ENCODE measurements at regions not wholly inside any gene's neighbourhood (a gene's known extent, or its start where the extent isn't known, plus 50 kb on each side); places are given as distances from the start of the nearest gene placed in this dataset.
"Not testable (repeated sequence)": the region's sequence is repeated elsewhere in the genome, so short reads cannot be mapped to it uniquely, and the experiment has no call there.

DNA sequence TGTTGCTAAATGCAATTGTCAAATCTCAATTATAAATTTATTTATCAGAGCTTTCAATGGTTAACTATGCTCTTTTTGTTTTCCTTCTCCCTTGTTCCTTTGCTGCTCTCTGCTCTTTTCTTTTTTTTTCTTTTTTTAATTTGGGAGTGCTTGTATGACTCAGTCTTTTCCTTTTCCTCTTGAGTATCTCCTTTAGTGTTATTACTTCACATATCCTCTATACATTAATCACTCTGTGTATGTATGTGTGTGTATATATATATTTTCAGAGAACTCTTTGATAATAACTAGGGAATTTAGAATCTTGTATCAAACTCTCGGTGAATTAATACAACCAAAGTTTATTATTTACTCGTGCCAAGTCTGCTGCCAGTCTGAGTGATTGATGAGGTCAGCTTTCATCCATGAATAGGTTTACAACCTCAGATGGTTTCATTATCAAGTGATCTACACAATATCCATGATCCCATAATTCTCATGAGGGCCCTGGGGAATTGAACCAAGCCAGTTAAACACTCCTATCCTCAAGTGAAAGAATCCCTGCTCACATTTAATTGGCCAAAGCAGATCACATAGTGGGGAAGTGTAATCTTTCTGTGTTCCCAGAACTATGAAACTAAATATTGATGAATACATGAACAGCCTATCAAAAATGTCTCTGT, 743.4 kb upstream of the CNTN5 start:
- no peak for DNase-seq

DNA sequence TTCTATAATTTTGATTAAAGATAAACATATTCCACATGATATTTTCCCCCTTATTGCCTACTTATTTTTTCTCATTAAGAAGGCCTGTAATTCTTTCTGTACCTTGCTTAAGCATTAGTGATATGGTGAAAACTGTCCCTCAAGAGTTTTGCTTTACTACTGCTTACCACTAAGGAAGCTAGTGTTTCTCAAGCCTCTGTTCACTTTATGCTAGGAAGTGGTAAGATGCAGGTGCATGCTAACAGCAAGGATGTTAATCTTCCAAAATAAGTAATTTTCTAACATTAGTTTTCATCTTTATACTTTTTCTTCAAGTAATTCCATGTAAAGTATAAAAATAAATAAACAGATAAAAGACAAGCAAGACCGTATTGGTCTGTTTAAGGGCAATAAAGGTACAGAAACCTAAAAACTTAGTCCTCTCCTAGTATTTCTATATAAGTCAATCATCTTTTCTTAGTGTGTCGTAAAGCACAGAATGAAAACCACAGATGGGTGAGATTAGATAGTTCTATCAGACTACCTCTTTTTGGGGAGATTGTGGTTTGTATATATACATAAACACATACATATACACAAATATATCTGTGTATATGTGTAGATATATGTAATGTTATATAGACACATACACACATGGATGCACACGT, 731.0 kb upstream of the CNTN5 start:
- no peak for DNase-seq

DNA sequence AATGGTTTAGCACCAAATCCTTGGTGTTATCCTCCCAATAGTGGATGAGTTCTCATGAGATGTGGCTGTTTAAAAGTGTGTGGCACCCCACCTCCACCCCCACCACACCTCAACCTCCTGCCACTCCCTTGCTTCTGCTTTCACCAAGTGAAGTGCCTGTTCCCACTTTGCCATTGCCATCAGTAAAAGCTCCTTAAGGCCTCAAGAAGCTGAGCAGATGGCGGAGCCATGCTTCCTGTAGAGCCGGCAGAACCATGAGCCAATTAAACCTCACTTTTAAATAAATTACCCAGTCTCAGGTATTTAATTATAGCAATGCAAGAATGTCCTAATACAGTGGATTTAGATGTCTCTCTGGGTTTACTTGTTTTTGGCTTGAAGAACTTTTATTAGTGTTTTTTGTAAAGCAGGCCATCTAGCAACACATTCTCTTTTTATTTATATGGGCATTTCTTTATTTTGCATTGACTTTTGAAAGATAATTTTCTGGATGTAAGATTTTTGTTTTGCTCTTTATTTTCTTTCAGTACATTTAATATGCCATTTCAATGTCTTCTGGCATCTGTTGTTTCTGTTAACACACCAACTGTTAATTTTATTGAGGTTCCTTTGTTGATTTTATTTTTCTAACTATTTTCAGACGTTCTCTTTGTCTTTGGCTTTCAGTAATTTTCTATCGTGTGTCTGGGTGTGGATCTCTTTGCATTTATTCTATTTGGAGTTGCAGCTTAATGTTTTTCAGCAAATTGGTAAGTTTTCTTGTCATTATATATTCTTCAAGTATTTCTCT, 724.5 kb upstream of the CNTN5 start:
- no peak for DNase-seq

DNA sequence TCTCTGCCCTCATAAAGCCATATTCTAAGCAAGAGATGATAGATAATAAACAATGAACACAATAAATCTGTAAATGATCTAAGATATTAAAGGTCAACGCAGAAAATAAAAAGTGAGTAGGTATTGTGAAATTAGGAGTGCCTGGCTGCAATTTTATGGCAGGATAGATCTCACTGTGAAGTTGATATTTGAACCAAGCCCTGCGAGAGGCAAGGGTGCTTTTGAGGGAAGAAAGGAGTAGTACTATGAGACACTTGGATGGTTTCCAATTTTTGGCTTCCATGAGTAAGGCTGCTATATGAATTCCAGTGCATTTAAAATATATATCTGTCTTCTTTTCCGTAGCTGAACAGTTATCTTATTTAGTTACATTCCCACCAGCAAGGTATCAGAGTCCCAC, 720.0 kb upstream of the CNTN5 start:
- DNase-seq = no peak

DNA sequence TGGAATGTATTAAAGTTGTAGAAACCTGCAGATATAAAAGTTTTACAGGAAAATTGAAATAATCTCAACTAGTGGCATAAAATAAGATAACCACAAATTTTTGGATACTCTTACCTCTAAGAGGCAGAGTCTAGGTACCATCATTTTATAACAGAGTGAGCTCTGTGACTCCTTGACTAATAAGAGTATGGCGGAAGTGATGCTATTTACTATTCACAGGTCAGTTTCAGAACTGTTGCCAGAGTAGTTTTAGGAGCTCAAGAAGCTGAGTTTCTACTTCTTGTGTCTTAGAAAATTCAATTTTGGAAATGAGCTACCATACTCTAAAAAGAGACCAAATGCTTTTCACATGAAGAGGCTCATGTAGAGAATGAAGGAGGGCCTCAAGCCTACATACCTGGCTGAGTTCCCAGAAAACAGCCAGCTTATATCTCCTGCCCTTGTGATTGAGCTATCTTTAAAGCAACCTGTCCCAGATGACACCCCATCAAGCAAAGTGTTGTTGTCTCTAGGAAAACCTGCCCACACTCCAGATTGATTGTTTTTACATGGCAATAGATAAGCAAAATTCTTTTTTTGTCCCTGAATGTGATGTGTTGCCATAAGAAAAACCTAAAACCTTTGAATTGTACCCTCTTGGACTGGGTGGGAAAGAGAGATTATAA, 712.8 kb upstream of the CNTN5 start:
- no peak for DNase-seq

DNA sequence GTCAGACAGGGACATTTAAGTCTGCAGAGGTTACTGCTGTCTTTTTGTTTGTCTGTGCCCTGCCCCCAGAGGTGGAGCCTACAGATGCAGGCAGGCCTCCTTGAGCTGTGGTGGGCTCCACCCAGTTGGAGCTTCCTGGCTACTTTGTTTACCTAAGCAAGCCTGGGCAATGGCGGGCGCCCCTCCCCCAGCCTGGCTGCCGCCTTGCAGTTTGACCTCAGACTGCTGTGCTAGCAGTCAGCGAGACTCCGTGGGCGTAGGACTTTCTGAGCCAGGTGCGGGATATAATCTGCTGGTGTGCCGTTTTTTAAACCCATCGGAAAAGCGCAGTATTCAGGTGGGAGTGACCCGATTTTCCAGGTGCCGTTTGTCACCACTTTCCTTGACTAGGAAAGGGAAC, 690.4 kb upstream of the CNTN5 start:
- not testable (repeated sequence) for DNase-seq

DNA sequence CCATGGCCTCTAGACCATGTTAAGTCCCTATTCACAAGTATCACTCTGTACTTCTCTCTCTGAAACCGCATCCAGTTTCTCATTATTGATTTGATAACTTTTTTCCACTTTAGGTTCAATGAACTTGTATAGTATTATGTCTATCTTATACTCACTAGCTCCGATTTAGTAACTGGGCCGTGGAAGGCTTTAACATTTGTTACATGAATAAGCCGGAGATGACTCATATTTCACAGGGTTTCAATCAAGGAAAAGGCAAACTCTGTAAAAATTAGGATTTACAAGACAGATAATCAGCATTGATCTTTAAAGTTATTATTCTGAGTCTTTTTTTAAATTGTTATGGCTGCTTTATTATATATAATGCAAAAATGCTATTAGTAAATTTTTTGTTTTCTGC, 662.2 kb upstream of the CNTN5 start:
- DNase-seq = no peak

DNA sequence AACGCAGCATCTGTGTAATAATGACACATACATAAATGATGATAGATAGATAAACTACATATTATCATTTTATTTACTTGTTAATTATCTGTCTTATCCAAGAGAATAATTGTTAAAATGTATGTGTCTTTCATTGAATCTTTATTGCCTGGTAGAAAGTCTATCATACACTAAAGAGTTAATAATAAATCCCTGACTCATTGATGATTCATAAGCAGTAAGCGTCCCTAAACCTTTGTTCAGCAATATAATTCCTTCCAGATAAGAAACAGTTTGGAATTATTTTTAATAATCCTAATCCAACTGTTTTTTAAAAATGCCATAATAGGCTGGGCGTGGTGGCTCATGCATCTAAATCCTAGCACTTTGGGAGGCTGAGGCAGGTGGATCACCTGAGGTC, 655.6 kb upstream of the CNTN5 start:
- DNase-seq = no peak

DNA sequence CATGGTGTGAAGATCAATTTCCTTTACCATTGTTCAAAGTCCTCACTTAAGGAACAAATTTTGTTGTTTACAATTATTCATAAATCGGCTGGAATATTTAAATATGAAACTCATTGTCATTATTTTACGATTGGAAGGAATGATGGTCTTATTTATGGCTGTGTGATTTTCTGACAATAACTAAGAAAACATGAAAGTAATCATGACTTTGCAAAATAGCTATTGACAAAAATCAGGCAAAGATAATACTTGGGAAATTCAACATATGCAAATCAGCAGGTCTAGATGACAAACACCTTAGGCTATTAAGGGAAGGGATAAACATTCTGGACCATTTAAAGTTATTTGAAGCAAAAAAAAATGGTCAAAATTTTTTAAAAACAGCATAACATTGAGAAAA, 654.8 kb upstream of the CNTN5 start:
- DNase-seq = no peak

DNA sequence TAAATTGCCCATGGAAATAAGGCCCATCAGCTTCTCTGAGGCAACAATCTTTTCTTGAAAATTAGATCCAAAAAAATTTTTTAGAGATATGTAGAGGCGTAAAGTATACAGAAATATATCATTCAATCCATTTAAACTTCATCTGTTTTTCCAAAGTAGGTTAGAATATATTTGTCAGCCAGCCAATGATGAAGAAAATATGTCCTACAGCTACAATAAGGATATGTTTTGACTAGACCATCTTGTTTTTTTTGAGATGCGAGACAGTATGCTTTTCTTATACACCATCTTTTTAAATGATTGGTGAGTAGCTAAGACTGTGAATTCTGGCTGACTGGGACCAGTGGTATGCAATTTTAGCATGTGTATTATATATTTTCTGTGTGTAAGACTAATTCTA, 630.4 kb upstream of the CNTN5 start:
- DNase-seq = no peak

DNA sequence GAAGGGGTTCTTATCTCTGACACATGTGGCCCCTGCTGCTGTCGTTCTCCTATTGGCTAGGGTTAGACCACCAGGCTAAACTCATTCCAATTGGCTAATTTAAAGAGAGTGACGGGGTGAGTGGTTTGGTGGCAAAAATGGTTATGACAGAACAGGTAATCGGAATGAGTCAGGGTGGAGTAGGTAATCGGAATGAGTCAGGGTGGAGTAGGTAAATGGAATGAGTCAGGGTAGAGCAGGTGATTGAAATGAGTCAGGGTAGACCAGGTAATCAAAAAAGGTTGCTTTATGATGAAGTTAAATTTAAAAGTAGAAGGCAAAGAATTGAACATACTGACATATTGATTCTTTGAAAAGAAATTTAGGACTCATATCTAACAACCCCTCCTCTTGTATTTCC, 626.2 kb upstream of the CNTN5 start:
- DNase-seq = not testable (repeated sequence)

DNA sequence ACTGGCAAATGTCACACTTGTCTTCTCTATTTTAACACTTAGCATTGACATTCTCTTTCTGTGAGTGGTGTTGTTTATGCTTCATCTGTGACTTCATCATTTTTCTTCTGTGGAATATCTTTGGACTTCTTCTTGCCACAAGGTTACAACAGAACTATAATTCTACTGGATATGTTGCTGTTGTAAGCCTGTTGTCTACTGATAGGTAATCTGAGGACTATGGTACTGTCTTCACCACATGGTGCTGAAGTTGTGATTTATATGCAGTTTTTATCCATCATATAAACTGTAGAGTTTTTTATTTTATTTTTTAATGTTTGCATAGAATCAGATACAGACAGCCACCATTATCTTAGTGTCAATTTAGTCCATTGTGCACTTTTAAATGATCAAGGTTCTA, 622.2 kb upstream of the CNTN5 start:
- DNase-seq = no peak

DNA sequence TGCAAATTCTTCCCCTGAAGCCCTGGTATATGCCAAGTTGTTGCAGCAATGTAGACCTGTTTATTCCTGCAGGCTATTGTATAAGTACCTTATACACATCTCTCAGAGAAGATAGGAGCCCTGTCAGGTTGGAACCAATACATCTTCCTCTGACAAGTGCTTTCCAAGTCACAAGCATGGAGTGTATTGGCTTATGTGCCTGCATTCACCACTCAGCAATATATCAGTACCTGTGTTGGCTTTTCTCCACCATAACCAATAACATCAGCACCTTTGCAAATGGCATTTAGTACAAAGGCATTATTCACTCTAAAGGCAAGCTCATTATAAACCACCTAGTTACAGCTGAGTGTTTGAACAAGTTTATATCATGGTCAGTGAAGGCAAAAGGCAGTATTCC, 611.7 kb upstream of the CNTN5 start:
- no peak for DNase-seq

DNA sequence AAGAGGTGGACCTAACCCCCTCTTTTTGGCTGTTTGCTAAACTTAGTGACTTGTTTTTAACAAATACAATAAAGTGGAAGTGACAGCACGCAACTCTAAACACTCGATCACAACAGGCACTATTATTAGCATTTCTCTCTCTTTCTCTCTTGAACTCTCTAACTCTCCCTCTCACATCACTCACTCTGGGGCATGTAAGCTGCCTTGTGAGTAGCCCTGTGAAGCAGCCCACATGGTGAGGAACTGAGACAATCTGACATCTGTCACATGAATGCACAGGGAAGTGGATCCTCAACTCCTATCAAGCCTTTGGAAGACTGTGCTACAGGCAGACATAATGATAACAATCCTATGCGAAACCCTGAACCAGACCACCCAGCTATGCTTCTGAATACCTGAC, 609.0 kb upstream of the CNTN5 start:
- no peak for DNase-seq

DNA sequence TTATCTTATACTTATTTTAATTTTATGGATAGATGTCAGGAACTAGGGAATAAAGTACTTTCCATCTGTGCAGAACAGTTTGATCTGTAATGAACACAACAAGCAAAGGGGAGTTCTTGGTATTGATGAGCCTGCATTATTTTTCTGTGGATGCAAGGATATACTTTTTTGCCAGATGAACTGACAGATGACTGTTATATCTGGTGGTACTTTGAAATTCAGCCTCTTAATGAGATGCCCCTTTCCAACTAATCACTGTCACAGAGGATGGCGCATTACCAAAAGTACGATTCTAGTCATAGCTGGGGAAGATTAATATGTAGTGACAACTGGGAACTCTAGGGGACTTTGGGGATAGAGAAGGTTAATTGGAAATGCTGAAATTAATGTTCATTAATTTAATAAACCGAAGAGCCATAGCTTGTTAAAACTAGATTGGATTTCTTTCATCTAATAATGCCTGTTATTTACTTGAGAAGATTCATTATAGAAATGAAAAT, 603.4 kb upstream of the CNTN5 start:
- DNase-seq = no peak

DNA sequence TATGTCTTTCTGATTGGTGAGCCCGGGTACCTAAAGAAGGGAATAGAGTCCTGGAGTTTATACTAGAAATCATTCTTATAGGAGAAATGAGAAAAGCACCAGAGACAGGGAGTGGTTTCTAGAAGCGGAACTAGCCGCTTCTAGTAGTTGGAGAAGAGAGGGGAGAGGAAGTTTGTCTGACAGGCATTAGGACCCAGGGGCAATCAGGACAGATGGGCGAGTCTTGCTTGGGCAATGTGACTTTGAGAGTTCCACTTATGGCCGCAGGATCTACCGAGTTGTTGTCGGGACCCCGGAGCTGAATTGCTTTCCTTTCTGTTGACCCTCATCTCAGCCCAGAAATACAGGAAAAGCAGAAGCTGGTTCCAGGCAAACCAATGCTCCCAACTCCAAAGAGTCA, 596.8 kb upstream of the CNTN5 start:
- no peak for DNase-seq

DNA sequence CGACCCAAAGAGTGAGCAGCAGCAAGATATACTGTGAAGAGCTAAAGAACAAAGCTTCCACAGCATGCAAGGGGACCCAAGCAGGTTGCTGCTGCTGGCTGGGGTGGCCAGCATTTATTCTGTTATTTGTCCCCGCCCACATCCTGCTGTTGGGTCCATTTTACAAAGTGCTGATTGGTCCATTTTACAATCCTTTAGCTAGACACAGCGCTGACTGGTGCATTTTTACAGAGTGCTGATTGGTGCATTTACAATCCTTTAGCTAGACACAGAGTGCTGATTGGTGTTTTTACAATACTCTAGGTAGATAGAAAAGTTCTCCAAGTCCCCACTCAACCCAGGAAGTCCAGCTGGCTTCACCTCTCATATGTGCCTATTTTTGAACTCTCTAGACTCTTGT, 596.0 kb upstream of the CNTN5 start:
- not testable (repeated sequence) for DNase-seq

DNA sequence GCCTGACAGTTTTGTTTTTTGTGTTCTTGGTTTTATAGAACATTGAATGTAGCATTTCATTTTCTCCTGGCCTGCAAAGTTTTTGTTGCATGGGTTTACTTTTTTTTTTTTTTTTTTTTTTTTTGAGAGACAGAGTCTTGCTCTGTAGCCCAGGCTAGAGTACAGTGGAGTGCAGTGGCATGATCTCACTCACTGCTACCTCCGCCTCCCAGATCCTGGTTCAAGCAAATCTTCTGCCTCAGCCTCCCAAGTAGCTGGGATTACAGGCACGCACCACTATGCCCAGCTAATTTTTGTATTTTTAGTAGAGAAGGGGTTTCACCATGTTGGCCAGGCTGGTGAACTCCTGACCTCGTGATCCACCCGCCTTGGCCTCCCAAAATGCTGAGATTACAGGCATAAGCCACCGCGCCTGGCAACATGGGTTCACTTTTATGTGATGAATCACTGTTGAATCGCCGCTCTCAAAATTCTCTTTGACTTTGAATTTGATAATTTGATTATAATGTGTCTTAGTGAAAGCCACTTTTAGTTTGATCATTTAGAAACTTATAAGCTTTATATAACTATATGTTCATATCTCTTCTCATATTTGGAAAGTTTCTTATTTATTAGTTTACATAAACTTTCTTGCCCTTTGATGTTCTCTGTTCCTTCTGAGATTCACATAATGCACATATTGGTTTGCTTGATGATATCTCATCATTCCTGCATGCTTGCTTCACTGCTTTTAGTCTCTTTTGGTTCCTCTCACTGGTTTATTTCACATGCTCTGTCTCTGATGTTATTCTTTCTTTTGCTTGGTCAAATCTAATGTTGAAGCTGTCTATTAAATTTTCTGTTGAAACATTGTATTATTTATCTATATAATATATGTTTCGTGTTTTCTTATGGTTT, 589.0 kb upstream of the CNTN5 start:
- DNase-seq = no peak

DNA sequence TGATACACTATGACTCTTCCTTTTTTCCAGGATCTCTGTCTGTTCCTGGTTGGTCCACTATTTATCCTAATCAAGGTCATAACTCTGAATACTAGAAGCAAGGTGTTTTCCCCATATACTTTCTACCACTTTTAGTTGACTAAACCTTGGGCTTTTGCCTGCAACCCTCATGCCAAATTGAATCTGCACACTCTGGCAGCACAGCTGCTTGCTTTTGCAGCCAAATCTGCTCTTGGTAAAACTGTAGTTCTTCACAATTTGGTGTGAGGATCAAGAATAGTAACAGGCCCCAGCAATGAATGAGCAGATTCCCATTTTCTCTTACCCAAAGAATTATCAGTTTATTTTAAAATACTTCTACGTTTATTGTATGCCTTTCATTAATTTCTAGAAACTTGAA, 586.5 kb upstream of the CNTN5 start:
- no peak for DNase-seq

DNA sequence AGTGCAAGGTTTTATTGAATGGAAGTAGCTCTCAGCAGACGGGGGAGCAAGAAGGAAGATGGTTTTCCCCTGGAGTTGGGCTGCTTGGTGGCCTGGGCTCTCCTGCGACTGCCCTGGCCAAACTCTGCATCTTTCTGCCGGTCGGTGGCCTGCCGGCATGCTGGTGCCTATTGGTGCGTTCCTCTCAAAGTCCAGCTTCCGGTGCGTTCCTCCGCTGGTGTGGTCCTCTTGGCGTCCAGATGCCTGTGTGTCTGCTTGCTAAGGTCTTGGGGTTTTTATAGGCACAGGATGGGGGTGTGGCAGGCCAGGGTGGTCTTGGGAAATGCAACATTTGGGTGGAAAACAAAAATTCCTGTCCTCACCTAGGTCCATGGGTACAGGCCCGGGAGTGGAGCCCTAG, 567.4 kb upstream of the CNTN5 start:
- DNase-seq = no peak

DNA sequence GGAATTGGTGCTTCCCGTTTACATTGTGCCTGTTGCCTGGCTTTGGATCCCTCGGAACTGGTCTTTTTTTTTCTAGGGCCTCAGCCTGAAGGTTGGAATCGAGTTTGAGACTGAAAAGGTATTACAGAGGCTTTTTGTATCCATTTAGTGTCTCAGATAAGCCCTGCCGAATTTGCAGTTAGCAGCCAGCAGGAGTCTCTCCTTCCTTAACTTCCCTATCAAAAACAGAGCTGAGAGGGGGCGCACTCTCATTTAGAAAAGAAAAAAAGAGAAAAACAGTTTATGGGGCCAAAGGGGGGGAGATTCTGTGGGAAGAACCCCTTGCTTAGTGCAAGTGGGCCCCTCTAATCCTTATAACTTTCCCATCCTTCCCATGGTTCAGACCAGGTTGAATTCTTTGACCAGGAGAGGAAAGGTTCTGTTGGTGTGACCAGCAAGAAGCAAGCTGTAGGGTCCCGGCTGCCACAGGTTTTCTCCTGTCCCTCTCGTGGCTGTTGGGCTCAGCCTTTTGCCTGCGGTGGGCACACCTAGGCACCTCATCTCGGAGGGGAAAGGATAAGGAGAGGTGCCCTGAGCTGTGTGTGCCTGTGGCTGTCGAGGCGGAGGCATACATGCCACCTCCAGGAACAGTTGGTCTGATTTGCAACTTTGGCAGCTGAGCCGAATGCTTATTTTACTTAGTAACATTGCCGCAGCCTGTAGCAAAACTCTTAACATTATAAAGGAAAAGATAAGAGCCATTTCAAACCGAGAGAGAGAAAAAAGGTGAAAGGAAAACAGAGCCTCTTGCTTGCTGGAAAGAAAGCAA, 565.0 kb upstream of the CNTN5 start:
- no peak for DNase-seq

DNA sequence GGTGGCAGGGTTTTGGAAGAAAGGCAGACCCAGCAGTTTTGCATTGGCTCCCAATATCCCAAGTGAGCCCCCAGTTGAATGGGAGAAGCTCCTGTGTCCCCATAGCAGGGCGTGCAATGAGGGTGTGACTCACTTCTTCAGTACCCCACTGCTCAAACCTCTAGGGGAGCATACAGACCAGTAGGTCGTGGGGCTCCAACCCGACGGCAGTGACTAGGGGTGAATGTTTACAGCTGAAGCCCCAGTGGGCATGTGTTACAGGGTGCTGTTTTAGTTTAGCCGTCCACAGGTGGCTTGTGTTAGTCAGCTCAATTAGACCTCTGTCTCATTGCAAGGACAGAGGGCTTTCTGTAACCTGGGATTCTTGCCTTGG, 564.5 kb upstream of the CNTN5 start:
- DNase-seq = no peak
